DND-41 (cell line): ENCODE measurements at regions not wholly inside any gene's neighbourhood (a gene's known extent, or its start where the extent isn't known, plus 50 kb on each side); places are given as distances from the start of the nearest gene placed in this dataset.

ENCODE experiments used
- EZH2 ChIP-seq: IDR thresholded peaks from 3 replicates; pipeline ENCODE4 v1.6.1; 2012; ENCODE audit warnings: borderline replicate concordance, low read depth, mild to moderate bottlenecking, moderate library complexity, low read length, inconsistent platforms; ENCODE audit not compliant: severe bottlenecking
- TF ChIP-seq, protein P1 (sequence below): IDR thresholded peaks from 2 replicates; pipeline ENCODE4 v1.5.1; 2012; ENCODE audit warnings: borderline replicate concordance, low read length, moderate library complexity, mild to moderate bottlenecking; ENCODE audit not compliant: poor library complexity, severe bottlenecking; ENCODE audit errors: extremely low read depth

DNA sequence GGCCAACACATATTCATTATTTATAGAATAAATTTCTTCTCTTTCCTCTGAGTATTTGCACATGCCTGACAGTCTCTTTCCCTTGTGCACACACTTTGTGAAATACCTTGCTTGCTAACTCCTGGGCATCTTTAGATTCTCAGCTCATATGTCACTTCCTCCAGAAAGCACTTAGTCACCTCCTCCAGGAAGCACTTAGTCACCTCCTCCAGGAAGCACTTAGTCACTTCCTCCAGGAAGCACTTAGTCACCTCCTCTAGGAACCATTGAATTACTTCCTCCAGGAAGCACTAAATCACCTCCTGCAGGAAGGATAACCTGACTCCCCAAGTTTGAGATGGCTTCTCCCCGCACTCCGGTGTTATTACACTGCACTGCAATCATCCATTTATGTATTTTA lies 462.5 kb upstream of the EEF2KMT start:
- TF ChIP-seq, protein P1, sequence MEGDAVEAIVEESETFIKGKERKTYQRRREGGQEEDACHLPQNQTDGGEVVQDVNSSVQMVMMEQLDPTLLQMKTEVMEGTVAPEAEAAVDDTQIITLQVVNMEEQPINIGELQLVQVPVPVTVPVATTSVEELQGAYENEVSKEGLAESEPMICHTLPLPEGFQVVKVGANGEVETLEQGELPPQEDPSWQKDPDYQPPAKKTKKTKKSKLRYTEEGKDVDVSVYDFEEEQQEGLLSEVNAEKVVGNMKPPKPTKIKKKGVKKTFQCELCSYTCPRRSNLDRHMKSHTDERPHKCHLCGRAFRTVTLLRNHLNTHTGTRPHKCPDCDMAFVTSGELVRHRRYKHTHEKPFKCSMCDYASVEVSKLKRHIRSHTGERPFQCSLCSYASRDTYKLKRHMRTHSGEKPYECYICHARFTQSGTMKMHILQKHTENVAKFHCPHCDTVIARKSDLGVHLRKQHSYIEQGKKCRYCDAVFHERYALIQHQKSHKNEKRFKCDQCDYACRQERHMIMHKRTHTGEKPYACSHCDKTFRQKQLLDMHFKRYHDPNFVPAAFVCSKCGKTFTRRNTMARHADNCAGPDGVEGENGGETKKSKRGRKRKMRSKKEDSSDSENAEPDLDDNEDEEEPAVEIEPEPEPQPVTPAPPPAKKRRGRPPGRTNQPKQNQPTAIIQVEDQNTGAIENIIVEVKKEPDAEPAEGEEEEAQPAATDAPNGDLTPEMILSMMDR: no peak
- TF ChIP-seq EZH2: no peak
